GM19239 (cell line): ENCODE measurements at regions not wholly inside any gene's neighbourhood (a gene's known extent, or its start where the extent isn't known, plus 50 kb on each side); places are given as distances from the start of the nearest gene placed in this dataset.
"Not testable (repeated sequence)": the region's sequence is repeated elsewhere in the genome, so short reads cannot be mapped to it uniquely, and the experiment has no call there.

ENCODE experiments used
- DNase-seq: peaks from one replicate; pipeline ENCODE4 v3.0.0; 2011; ENCODE audit warnings: low spot score; ENCODE audit not compliant: insufficient read length
- FAIRE-seq: peaks from 2 replicates; lab custom pipeline; 2011; peaks lifted over from hg19 to GRCh38; lab: Jason Lieb, UNC

DNA sequence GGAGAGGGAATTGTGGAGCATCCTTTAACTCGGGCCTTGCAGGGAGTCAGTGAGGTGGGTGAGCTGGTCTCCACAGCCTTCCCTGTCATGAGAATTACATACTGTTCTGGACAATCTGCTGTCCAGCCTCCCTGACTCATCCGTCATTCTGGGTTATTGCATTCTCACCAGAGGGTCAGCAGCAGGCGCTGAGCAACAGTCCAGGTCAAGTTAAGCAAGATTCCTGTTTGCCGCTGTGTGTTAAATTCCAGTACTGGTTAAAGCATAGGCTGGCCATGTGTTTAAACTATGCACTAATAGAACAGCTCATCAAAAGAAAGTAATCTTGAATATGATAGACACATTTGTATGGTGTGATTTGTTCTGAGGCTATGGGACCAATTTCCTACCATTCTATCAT, 167.1 kb upstream of the LRRC61 start:
- DNase-seq, FAIRE-seq: not testable (repeated sequence)

DNA sequence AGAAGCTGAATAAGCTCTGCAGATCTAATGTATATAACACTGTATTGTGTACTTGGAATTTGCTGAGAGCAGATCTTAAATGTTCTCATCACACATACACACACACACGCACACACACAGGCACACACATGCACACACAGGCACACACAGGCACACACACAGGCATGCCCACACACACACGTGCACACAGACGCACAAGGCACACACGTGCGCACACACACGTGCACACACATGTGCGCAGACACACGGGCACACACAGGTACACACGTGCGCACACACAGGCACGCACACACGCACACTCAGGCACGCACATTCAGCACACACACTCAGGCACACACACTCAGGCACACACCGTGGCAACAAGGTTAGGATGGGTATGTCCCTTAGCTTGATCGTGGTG, 164.5 kb upstream of the LRRC61 start:
- FAIRE-seq, DNase-seq: not testable (repeated sequence)

DNA sequence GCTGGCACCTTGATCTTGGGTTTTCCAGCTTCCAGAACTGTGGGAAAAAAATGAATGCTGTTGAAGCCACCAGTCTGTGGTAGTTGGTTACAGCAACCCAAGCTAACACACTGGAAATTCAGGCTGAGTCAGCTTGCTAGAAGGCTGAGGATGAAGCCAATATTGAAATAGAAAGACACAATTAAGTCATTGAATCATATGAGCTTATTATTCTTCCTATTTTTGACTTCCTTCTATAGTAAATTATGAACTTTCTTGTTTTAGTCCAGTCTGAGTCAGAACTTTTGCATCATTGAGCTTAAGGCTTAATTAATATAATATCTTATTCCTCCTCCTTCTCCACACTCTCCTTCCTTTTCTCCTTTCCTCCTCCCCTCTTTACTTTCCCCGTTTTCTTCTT, 153.6 kb upstream of the LRRC61 start:
- not testable (repeated sequence) for FAIRE-seq, DNase-seq

DNA sequence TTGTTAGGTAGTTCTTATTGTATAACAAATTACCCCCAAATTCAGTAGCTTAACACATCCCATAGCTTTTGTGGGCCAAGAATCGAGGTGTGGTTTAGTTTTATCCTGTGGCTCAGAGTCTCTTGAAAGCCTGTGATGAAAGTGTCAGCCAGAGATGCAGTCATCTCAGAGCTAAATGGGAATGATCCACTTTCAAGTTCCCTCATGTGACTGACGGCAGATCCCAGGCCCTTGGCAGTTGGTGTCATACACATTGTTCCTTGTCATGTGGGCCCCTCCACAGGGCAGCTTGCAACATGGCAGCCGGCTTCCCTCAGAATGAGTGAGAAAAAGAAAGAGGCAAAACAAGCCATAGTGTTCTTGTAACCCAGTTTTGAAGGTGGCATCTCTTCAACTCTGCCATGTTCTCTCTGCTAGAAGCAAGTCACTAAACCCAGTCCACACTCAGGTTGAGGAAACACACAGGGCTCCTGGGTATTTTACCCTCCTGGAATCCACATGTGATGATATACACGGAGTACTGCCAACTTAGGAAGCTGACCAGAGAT, 153.1 kb upstream of the LRRC61 start:
- not testable (repeated sequence) for FAIRE-seq, DNase-seq

DNA sequence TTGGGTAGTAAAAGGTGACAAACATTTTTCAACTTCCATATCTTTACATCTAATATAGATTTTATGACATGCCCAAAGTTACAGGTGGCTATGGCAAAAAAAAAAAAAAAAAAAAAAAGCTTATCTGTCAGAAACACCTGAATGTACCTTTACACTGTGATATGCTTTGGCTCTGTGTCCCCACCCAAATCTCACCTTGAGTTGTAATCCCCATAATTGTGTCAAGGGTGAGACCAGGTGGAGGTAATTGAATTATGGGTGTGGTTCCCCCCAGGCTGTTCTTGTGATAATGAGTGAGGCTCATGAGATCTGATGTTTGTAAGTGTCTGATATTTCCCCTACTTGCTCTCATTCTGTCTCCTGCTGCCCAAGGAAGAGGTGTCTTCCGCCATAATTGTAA, 139.6 kb upstream of the LRRC61 start:
- DNase-seq, FAIRE-seq: not testable (repeated sequence)

DNA sequence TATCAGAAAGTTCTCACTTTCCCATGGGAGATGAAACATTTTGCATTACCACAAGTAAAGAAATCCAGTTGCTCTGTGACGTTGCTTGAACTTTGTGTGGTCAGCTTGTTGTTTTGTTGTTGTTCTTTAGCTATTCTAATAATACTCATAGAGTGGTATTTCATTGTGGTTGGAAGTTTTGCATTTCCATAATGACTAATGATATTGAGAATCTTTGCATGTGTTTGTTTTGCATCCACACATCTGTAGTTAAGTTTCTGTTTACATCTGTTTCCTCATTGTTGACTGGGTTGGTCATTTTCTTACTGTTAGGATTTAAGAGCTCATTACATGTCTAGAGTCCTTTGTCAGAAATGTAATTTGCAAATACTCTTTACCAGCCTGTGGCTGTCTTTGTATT, 133.2 kb upstream of the LRRC61 start:
- not testable (repeated sequence) for DNase-seq, FAIRE-seq

DNA sequence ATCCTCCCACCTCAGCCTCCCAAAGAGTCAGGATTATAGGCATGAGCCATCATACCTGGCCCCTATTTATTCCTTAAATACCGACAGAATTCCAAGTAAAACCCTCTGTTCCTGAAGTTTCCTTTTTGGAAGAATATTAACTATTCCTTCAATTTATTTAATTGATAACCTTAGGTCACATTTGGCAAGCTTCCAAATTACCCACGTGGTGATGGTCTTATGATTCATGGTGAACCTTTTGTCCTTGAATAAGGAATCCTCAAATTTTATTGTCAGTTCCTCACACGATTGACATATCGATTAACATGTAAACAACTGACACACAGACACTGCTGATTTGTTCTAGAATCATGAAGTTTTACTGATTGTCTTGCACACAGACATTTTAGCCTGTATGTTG, 130.6 kb upstream of the LRRC61 start:
- FAIRE-seq, DNase-seq: not testable (repeated sequence)

DNA sequence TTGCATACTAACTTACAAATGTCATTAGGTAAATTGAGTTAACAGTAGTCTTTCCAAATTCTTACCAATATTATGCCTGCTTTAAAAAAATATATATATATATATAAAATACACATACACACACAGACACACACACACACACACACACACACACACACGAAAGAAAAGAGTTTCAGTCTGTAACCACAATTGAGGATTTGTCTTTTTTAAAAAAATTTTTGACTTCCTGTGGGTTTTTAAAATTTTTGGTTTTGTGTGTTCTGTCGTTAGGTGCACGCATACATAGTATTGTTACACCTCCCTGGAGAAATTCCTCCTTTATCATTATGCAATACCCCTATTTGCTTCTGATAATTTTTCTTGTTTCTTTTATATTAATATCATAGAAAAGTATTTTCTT, 129.3 kb upstream of the LRRC61 start:
- FAIRE-seq, DNase-seq: not testable (repeated sequence)
